GM18511 (cell line): ENCODE measurements at regions not wholly inside any gene's neighbourhood (a gene's known extent, or its start where the extent isn't known, plus 50 kb on each side); places are given as distances from the start of the nearest gene placed in this dataset.
A peak's percentile ranks its signal among the peaks of the same experiment; 100 is the strongest.

ENCODE experiments used
- ATAC-seq: cut with Tn5 transposase; IDR thresholded peaks from one replicate; pipeline ENCODE4 v1.9.1; 2021; ENCODE audit warnings: mild to moderate bottlenecking, moderate library complexity; ENCODE audit not compliant: unreplicated experiment

DNA sequence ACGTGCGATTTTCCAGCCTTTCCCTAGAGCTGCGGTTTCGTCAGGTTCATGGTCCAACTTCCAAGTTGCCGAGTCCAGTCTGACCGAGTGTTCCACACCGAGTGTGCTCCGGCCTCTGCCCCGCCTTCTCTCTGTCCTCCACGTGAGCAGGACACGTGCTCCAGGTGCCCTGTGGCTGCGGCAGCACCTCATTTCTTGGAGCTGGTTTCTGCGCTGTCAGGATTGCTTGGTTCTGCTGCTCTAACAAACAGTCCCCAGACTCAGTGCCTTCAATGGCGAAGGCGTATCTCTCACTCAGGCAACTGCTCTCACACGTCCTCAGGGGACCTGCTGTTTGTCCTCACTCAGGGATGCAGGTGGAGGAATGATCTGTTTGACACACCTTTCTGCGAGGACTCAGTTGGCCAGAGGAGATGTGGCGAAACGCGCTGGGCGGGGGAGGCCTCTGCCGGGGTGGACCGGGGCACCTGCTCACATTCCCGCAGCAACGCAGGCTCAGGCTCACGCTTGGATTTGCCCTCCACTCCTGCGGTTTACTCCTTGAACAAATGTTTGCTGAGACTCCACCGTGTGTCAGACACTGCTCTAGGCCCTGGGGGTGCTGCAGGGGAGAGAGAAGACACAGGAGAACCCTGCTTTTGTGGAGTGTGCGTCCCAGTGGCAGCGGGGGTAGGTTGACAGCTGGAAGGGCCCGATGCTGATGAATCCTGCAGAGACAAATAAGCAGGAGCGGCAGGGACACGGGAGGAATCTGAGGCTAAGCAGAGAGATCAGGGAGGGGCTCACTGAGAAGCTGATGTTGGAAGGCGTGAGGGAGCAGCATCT is 63.4 kb upstream of the FBRSL1 start:
- no peak for ATAC-seq

DNA sequence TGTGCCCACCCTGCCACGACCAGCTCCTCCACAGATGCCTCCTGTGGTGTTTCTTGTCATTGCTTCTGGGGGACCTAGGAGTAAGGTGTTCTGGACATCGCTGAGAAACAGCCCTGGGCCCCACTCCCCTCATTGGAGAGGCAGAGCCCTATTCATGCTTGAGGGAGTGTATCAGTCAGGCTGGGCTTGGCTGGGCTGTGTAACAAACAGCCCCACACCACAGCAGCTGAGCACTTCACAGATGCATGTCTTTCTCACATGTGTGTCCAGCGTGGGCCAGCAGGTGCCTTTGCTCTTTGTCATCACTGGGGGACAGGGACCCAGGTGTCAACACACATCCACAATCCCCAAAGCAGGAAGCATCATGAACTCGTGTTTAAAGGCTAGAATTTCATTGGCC is 65.1 kb upstream of the FBRSL1 start:
- ATAC-seq, result no peak

DNA sequence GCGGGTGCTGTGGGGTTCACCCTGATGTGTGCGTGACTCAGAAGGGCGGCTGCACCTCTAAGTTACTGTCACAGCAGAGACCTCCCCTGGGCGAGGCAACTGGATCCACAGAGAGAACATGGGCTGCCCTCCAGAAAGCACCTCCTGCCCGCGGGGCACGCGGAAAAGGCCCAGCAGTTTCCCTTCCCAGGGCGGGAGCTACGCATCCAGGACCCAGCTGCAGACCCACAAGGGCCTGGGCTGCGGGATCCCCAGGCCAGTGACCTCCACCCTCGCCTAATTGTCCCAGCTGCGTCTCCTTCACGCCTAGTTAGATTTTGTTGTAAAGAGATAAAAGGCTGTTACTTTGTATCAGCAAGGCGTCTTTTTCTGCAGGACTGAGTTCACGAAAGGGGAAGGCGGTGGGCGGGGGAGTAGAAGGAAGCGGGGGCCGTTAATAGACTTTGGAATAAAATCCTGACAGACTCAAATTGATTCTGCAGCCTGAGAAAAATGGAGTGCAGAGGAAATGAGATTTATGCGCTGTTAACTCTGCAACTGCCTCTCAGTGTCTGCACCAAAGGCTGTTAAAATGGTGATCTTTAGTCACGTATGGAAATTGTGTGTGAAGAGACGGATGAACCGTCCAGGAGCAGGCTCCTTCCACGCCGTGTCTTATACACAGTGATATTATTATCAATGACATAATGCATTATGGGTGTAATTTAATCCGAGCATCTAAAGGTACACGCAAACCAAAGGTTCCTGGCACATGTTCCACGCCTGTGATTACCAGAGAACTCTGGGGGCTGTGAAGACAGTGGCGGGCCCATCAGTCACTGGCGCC is 65.9 kb upstream of the FBRSL1 start:
- ATAC-seq, result no peak

DNA sequence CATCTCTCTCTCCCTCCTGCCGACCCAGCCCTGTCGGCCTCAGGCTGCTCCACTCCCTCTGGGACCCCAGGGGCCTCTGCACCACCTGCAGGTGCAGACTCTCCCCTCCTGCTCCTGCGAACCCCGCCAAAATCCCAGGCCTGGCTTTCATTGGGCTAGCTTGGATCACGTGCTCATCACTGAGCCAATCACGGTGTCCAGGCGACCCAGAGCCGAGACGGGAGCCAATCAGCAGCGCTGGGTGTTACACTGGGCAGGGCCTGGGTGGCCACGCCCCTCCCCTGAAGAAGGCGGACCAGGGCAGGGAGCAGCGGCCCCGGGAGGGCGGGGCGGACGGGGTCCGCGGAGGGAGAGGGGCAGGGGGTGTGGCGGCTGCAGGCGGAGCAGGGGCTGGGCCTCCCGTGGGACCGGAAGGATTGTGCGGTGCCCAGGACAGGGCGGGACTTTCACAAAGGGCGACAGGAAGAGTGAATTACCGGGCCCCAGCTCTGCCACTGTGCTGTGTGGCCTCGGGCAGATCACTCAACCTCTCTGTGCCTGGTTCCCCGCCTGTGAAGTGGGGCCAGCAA is 66.6 kb upstream of the FBRSL1 start:
- no peak for ATAC-seq

DNA sequence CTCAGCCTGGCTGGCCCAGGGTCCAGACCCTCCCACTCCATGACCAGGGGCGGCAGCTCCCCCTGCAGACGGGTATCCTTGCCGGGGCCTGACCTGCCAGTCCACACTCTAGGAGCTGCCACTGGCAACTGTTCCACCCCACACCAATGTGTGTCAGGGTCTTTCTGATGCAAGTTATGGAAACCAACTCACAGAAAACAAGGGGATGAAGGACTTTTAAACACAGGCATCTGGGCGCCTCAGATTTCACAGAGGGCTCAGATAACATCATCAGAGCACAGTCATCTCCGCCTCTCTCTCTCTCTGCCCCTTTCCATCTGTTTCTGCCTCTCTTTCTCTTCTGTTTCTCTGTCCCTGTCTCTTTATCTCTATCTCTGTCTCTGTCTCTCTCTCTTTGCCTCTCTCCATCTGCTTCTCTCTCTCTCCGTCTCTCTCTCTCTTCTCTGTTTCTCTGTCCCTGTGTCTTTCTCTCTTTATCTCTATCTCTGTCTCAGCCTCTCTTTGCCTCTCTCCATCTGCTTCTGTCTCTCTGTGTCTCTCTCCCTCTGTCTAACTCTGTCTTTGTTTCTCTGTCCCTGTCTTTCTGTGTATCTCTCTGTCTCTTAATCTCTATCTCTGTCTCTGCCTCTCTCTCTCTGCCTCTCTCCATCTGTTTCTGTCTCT is 67.4 kb upstream of the FBRSL1 start:
- ATAC-seq, result no peak

DNA sequence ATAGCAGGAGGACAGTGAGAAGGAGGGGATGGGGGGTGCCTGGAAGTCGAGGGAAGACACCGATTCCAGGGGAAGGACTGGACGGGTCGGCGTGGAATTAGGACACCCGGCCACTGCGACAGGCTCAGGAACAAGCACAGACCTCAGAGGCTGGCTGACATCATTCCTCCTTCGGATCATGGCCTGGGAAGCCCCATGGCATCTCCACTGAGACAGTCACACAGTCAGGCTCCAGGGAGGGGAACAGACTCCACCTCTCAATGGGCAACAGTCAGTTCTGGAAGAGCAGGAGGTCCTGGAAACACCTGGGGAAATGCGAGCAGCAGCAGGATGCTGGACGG is 67.9 kb upstream of the FBRSL1 start:
- no peak for ATAC-seq

DNA sequence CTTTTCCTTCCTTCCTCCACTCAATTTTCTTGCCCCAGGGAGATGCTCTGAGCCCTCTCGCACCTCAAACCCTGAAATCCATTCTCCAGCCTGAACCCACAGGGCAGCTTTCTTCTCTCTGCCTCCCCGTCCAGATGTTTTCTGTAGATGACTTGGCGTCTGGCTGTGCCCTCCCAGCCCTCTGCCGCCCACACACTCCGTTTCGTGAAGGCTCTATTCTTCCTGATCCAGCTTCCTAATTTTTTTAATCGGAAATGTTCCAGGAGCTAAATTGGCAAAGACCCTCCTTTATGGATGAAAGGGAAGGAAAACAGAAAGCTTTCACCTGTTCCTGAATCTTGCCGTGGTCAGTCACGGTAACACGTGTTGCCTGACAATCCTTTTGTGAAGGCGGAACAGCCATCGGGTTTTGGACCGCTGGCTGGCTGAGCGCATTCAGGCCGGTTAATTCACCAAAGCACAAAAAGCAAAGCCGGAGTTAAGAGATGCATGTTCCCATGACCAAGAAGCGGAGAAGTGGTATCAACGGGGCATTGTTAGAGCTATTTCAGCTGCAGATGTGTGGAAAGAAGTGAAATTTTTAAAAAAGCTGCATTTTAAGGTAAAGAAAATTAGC is 70.2 kb upstream of the FBRSL1 start:
- no peak for ATAC-seq

DNA sequence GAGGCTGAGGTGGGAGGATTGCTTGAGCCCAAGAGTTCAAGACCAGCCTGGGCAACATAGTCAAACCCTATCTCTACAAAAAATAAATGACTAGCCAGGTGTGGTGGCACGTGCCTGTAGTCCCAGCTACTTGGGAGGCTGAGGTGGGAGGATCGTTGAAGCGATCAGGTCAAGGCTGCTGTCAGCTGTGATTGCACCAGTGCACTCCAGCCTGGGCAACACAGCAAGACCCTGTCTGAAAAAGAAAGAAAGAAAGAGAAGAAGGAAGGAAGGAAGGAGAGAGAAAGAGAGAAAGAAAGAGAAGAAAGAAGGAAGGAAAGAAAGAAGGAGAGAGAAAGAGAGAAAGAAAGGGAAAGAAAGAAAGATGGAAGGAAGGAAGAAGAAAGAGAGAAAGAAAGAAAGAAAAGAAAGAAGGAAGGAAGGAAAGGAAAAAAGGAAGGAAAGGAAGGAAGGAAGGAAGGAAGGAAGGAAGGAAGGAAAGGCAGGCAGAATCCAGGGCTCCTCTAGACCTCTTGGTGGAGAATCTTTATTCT is 71.5 kb upstream of the FBRSL1 start:
- no peak for ATAC-seq

DNA sequence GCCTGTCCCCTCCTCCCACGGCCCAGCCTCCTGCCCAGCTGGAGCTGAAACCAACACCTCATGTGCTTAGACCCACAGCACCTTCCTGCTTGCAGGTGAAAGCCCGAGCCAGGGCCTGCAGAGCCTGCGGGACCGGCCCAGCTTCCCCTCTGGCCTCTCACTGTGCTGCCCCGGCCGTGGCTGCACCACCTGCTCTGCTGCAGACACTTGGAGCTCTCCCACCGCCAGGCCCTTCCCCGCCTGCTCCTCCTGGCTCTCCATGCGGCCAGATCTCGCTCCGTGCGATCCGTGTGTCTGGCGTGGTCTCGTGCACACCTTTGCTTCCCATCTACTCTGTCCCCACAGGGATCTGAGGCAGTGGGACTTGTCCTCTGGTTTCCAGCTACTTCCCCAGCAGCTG is 72.2 kb upstream of the FBRSL1 start:
- no peak for ATAC-seq

DNA sequence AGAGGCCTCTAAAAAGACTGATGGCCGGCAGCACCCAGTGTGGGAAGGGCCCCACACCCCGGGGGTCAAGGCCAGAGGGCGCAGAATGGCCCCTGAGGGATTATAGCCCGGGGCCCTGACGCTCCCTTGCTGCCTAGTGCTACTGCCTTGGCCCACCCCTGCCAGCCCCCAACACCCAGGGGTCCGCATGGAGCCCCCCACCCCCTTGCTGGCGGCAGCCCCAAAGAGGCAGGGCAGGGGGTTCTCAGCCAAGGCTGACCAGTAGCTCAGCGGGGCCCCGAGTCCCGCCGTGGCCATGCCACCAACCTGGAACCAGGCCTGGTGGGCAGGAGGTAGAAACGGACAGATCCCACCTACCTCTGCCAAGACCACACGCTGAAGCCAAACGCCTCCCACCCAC is 73.1 kb upstream of the FBRSL1 start:
- ATAC-seq, result no peak

DNA sequence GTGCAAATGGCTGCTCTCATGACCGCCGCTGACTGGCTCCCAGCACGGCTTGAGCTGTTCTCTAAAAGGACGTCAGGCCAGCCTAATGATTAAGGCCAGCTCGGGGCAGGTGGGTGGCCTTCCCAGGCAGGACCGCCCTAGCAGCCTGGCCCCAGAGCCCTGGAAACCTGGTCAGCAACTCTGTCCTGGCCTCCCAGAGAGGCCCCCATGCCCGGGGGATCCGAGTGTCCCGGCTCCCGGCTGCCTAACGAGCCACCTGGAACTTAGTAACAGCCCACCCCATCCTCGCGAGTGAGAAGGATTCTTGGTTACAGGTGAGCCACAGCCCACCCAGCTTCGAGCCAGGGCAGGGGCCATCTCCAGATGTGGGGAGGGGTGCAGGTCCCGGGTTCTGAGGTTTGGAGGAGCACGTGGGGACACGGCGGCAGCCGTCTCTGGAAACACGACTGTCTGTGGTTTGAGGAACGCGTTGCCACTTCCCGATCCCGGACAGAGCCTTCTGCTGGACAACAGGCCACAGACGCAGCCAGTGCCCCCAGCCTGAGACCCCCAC is 73.8 kb upstream of the FBRSL1 start:
- no peak for ATAC-seq

DNA sequence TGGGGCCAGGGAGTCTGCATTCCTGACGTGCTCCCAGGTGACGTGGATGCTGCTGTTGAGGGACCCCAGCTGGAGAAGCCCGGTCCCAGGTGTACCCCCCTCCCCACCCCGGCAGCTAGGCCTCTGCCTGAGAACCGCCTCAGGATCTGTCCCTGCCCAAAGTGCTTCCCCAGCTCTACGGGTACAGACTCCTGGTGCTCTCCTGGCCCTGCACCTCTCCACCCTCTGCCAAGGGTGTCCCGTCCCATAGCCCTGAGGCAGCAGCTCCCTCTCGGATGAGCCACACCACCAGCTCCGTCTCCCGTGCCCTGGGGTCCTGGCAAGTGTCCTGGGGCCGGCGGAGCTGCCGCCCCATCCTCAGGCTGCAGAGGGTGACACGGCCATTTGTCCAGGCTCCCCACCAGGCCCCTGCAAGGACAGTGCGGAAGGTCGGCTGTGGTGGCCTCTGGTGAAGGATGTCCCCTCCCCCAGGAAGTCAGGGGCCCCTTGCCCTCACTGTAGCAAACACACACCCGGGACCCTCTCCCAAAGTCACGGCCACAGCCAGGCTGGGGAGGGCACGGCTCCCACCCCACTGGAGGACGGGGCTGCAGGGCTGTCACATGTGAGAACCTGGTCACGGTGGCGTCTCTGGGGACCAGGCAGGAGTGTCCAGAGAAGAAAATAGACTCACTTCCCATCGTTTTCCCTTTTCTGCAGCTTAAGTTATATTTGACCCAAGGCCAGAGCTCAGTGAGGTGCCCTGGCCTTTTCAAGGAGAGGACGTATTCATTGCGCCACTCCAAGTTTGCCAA is 74.4 kb upstream of the FBRSL1 start:
- ATAC-seq, result no peak

DNA sequence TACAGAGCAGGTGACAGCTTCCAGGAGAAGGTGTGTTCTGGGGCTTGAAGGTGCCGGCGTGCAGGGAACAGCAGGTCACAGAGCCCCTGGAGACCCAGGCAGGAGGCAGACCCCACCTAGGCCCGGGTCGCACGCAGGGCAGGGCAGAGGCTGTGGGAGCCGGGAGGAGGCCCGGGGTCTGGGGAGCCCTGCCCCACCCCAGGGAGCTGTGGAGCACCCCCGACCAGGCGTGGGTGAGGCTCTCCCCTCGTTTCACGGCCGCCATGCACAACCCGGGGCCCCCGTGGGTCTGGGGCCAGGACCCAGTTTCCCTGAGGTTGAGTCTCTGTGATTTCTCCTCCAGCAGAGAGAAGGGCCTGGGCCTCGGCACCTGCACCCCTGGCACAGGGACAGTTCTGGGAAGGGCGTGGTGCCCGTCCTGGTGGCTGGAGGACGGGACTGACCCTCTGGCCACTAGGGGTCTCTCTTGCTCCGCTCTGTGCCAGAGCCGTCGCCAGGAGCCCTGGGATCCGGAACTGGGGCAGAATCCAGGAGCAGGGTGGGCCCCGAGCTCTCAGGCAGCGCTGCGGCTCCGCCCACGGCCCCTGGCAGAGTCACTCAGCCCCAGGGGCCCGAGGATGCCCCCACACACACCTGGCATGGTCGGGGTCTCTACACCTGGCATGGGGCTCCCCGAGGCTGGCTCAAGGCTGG is 75.2 kb upstream of the FBRSL1 start:
- peak; percentile 83 for ATAC-seq

DNA sequence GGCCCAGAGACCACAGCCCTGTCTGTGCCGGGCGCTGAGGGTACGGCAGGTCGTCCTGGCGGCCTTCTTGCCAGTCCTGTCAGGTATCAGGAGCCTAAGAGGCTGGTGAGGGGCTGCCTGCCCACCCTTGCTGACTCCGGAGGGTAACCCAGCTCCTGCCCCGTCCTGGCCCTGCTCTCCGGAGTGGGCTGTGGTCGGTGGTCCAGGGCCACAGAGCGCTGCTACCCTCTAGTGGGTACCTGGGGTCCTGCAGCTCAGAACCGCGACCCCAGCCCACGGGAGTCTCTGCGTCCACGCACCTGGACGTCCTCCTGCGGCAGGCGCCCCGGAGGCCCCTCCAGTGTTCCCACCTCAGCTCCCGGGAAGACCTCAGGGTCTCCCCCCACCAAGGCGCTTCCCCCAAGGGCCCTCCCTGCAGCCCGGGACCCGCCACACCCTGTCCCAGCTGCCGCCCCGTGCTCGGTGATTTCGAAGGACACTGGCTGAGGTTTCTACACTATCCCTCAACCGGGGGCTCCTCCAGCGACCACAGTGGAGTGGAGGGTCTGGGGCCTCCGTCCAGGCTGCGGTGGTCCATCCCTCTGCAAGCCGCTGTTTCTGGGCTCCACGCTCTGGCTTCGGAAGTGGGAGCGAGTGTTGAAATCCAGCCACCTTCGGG is 75.9 kb upstream of the FBRSL1 start:
- ATAC-seq, result no peak

DNA sequence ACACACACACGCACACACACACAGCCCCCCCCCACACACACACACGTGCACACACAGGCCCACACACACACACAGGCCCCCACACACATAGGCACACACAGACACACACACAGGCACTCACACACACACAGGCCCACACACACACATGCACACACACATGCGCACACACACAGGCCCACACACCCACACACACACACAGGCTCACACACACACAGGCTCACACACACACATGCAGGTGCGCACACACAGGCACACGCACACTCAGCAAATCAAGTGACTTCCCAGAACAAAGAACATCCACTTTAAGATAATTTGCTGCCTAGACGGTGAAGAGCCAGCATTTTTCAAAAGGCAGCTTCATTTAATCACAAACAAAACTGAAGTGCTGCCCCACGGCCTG is 78.5 kb upstream of the FBRSL1 start:
- no peak for ATAC-seq

DNA sequence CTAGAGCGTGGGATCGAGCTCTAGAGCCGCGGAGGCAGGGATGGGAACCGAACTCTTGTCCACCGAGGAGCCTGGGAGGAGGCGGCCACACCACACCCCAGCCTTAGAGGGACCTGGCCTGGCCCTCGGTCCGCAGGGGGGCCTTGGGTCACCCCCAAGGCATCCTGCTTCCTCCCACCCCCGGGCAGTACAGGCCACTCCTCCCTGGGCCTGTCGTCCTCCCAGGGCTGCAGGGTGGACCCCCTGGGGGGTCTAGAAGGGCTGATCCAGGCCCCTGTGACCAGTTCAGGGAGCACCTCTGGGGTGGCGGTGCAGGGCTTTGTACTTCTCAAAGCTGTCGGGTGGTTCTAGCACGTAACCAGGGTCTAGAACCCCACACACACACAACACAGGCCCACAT is 79.1 kb upstream of the FBRSL1 start:
- ATAC-seq, result no peak

DNA sequence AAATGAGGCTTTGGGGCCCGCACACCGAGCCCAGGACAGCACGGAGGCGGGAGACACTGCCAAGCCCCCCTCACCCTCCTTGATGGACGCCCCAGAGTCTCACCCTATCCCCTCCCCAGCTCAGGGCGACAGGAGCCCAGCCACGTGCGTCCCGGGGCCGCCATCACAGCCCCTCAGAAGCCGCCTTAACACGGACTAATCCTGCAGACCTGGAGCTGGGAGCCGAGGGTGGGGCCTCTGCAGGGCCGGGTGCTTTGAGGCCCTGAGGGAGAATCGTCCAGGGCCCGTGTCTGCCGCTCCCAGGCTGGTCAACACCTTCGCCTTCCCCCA is 79.7 kb upstream of the FBRSL1 start:
- ATAC-seq, result no peak

DNA sequence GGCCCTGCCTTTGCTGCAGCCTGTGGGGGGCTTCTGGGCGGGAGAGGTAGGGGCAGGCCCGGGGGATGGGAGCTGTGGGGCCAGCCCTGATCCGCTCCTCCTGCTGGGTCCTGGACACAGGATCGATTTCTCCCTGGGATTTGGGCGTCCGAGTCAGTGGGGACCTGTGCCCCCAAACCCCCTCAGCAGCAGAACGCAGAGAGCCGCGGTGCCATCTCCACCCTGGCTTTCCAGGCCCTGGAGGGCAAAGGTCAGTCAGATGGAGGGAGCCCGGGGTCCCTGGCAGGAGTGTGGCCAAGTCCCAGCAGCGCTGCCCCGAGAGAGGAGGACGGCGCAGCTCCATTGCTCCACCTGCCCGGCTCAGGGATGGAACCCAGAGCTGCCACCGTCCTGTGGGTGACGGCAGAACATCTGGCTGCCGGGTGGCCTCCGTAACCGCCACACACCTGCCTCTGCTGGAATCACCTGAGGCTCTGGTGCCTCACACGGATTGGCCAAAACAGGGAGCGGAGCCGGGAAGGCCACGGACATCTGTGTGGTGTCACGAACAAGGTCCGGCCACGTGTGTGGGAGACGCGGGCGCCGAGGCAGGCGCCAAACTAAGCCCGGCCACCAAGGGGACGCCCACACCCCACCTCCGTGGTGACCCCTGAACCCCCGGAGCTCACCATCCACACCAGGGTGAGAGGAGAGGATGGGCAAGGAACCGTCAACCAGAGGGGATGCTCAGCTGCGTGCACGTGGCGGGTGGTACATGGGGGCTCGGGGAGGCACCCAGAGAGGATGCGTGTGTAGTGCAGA is 80.3 kb upstream of the FBRSL1 start:
- no peak for ATAC-seq
